GM23338 (cell line): ENCODE measurements at regions not wholly inside any gene's neighbourhood (a gene's known extent, or its start where the extent isn't known, plus 50 kb on each side); places are given as distances from the start of the nearest gene placed in this dataset.

ENCODE experiments used
- ATAC-seq: fragments of 200-7000 bp; cut with Tn5 transposase; 3 replicates; pipeline ENCODE4 v1.9.1; 2020
- DNase-seq: peaks from one replicate; pipeline ENCODE4 v3.0.0-alpha.2; 2015; ENCODE audit warnings: low spot score
- H2AFZ ChIP-seq: fragments of 200-600 bp; sonication (generic); 2 replicates; pipeline ENCODE4 v1.8.0; 2016; ENCODE audit warnings: antibody characterized with exemption, mild to moderate bottlenecking, moderate library complexity
- H3F3A ChIP-seq: fragments of 200-600 bp; sonication (generic); replicated peaks from 2 replicates; pipeline ENCODE4 v1.8.0; 2017; ENCODE audit warnings: antibody characterized with exemption, mixed run types, low read depth
- H3K27ac ChIP-seq: fragments of 200-600 bp; sonication (generic); 2 replicates; pipeline ENCODE4 v1.6.1; 2016; ENCODE audit warnings: low read depth
- H3K27me3 ChIP-seq: fragments of 200-600 bp; sonication (generic); 2 replicates; pipeline ENCODE4 v1.8.0; 2016; ENCODE audit warnings: mild to moderate bottlenecking, mixed run types, moderate library complexity; ENCODE audit not compliant: insufficient read depth
- H3K36me3 ChIP-seq: fragments of 200-600 bp; sonication (generic); 2 replicates; pipeline ENCODE4 v1.8.0; 2016; ENCODE audit warnings: mild to moderate bottlenecking; ENCODE audit not compliant: insufficient read depth
- H3K4me1 ChIP-seq: fragments of 200-600 bp; sonication (generic); 2 replicates; pipeline ENCODE4 v1.8.0; 2016; ENCODE audit warnings: mild to moderate bottlenecking, moderate library complexity; ENCODE audit not compliant: insufficient read depth
- H3K4me2 ChIP-seq: fragments of 200-600 bp; sonication (generic); 2 replicates; pipeline ENCODE4 v1.7.1; 2017; ENCODE audit warnings: mixed run types
- H3K4me3 ChIP-seq: fragments of 200-600 bp; sonication (generic); 2 replicates; pipeline ENCODE4 v1.6.1; 2016; ENCODE audit warnings: mixed run types
- H3K79me2 ChIP-seq: fragments of 200-600 bp; sonication (generic); replicated peaks from 2 replicates; pipeline ENCODE4 v1.8.0; 2017; ENCODE audit warnings: mild to moderate bottlenecking; ENCODE audit not compliant: insufficient read depth
- H3K9me2 ChIP-seq: fragments of 200-600 bp; sonication (generic); 2 replicates; pipeline ENCODE4 v1.8.0; 2017; ENCODE audit not compliant: insufficient read depth
- H4K20me1 ChIP-seq: fragments of 200-600 bp; sonication (generic); replicated peaks from 2 replicates; pipeline ENCODE4 v1.8.0; 2017; ENCODE audit warnings: mild to moderate bottlenecking; ENCODE audit not compliant: insufficient read depth
- H3K27ac Mint-ChIP-seq: 2 replicates; pipeline ENCODE4 v1.8.0; 2020; ENCODE audit warnings: inconsistent platforms, mild to moderate bottlenecking, moderate library complexity, mixed read lengths
- H3K27me3 Mint-ChIP-seq: 3 replicates; pipeline ENCODE4 v1.8.0; 2022; ENCODE audit warnings: low read depth, mild to moderate bottlenecking, moderate library complexity, mixed read lengths, inconsistent platforms; ENCODE audit not compliant: insufficient read depth, poor library complexity
- H3K36me3 Mint-ChIP-seq: 3 replicates; pipeline ENCODE4 v1.8.0; 2021; ENCODE audit warnings: low read depth, mild to moderate bottlenecking, inconsistent platforms, moderate library complexity, mixed read lengths
- H3K4me1 Mint-ChIP-seq: 3 replicates; pipeline ENCODE4 v1.8.0; 2020; ENCODE audit warnings: mild to moderate bottlenecking, inconsistent platforms, mixed read lengths
- H3K4me3 Mint-ChIP-seq: 3 replicates; pipeline ENCODE4 v1.8.0; 2021; ENCODE audit warnings: moderate library complexity, mild to moderate bottlenecking, inconsistent platforms, mixed read lengths
- H3K9me3 Mint-ChIP-seq: 3 replicates; pipeline ENCODE4 v1.8.0; 2020; ENCODE audit warnings: moderate library complexity, mild to moderate bottlenecking, inconsistent platforms, mixed read lengths
- CREB1 ChIP-seq: fragments of 250-450 bp; sonication (Bioruptor Pico); IDR thresholded peaks from 2 replicates; pipeline ENCODE4 v1.5.0; 2020; ENCODE audit warnings: low read depth, mild to moderate bottlenecking, moderate library complexity
- CTCF ChIP-seq, 2 experiments: fragments of 200-600 bp in 1 of 2; sonication (generic) in 1 of 2; conservative IDR thresholded peaks; 2 replicates each; pipeline versions ENCODE4 v1.5.1 to v1.6.1; 2016 to 2017; ENCODE audit warnings: antibody characterized with exemption in 2 of 2, low read depth in 2 of 2, mild to moderate bottlenecking in 2 of 2, moderate library complexity in 1 of 2
- ETS1 ChIP-seq: IDR thresholded peaks from 2 replicates; pipeline ENCODE4 v1.6.1; 2016; ENCODE audit warnings: antibody characterized with exemption
- EZH2 ChIP-seq: fragments of 200-600 bp; sonication (generic); IDR thresholded peaks from one replicate; pipeline ENCODE4 v1.8.0; 2017; ENCODE audit warnings: antibody characterized with exemption, mild to moderate bottlenecking, low read depth; ENCODE audit not compliant: unreplicated experiment
- EZH2phosphoT487 ChIP-seq: fragments of 200-600 bp; sonication (generic); IDR thresholded peaks from one replicate; pipeline ENCODE4 v1.8.1; 2018; ENCODE audit warnings: antibody characterized with exemption; ENCODE audit not compliant: unreplicated experiment
- JUNB ChIP-seq: IDR thresholded peaks from one replicate; pipeline ENCODE4 v1.6.1; 2016; ENCODE audit warnings: antibody characterized with exemption; ENCODE audit not compliant: unreplicated experiment
- NANOG ChIP-seq: IDR thresholded peaks from 2 replicates; pipeline ENCODE4 v1.6.1; 2016; ENCODE audit warnings: antibody characterized with exemption, borderline replicate concordance
- POLR2AphosphoS5 ChIP-seq: IDR thresholded peaks from 2 replicates; pipeline ENCODE4 v1.6.1; 2016; ENCODE audit warnings: antibody characterized with exemption, low read depth
- REST ChIP-seq: IDR thresholded peaks from one replicate; pipeline ENCODE4 v1.6.1; 2018; ENCODE audit warnings: antibody characterized with exemption; ENCODE audit not compliant: unreplicated experiment
- STAT1 ChIP-seq: IDR thresholded peaks from one replicate; pipeline ENCODE4 v1.6.1; 2016; ENCODE audit warnings: antibody characterized with exemption; ENCODE audit not compliant: unreplicated experiment
- ZNF114 ChIP-seq: fragments of 250-450 bp; sonication (Bioruptor Pico); IDR thresholded peaks from 2 replicates; pipeline ENCODE4 v1.5.0; 2020; ENCODE audit warnings: mild to moderate bottlenecking, moderate library complexity
- ZNF331 ChIP-seq: fragments of 250-450 bp; sonication (Bioruptor Pico); IDR thresholded peaks from 2 replicates; pipeline ENCODE4 v1.5.0; 2020; ENCODE audit warnings: low read depth, mild to moderate bottlenecking, moderate library complexity
- ZNF462 ChIP-seq: fragments of 250-450 bp; sonication (Bioruptor Pico); IDR thresholded peaks from 2 replicates; pipeline ENCODE4 v1.5.0; 2020; ENCODE audit warnings: mild to moderate bottlenecking, moderate library complexity

GRCh38 chr6:165183496-165184140 lies 125.8 kb downstream of the C6orf118 start:
- no peaks in the 10 kb centered on the region for H3K27me3 Mint-ChIP-seq
- H3K27me3 ChIP-seq = no peaks in the 10 kb centered on the region
- no peak overlapping the region for H3K27ac Mint-ChIP-seq
- H3K9me2 ChIP-seq = peaks cover 6% of the 10 kb centered on the region; the same call in 1 of the 2 replicates
- H4K20me1 ChIP-seq = no peaks in the 10 kb centered on the region
- ATAC-seq (no peak), DNase-seq (no peak)
- H3F3A ChIP-seq = no peaks in the 10 kb centered on the region
- H3K36me3 ChIP-seq = no peaks in the 10 kb centered on the region; the same call in 1 of the 2 replicates
- H3K4me3 Mint-ChIP-seq = no peak overlapping the region
- no peak overlapping the region for H3K27ac ChIP-seq
- no peaks in the 10 kb centered on the region for H3K79me2 ChIP-seq
- no peak overlapping the region for H2AFZ ChIP-seq
- no peaks in the 10 kb centered on the region for H3K4me1 ChIP-seq
- H3K4me3 ChIP-seq = no peak overlapping the region
- H3K4me2 ChIP-seq = no peak overlapping the region
- no peaks in the 10 kb centered on the region for H3K4me1 Mint-ChIP-seq
- TF ChIP-seq POLR2AphosphoS5 (no peak), NANOG (no peak), ZNF331 (CRISPR knock-in tag) (no peak), EZH2 (no peak), EZH2phosphoT487 (no peak), ZNF462 (CRISPR knock-in tag) (no peak), ETS1 (no peak), ZNF114 (CRISPR knock-in tag) (no peak), CREB1 (CRISPR knock-in tag) (no peak), JUNB (no peak), REST (no peak), CTCF (conservative IDR thresholded peaks at IDR 0.05; ENCODE audit: low read depth in 2 of 2) (no peak), STAT1 (no peak)
- H3K36me3 Mint-ChIP-seq = peaks cover 7% of the 10 kb centered on the region; the same call in 2 of the 3 replicates
- H3K9me3 Mint-ChIP-seq = peaks cover 27% of the 10 kb centered on the region
